ENCODE measurements at regions not wholly inside any gene's neighbourhood (a gene's known extent, or its start where the extent isn't known, plus 50 kb on each side); places are given as distances from the start of the nearest gene placed in this dataset.

DNA sequence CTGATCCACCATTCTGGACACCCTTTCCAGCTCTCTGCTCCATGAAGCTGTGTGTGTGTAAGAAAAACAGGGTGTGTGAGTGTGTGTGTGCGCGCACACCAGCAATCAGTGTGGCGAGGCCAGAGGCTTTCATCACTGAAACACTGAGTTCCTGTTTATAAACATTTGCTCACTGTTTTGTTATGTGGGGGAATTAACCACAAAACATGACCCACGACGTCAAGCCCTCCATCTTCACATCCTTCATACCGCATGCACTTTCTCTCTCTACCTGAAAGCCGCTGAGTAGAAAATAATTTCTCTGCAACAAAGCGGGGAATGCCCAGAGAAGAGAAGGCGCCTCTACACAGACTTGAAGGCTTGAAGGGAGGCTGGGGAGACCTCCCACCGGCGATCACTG is 148.9 kb upstream of the IRF2BP2 start:
- TF ChIP-seq POLR2A (IDR thresholded peaks at IDR 0.05; ENCODE audit: low read depth, low read length) (no peak), TAF1 (IDR thresholded peaks at IDR 0.05; ENCODE audit: borderline replicate concordance, low read depth, low read length) (no peak)
